Stimulated activated naive B cell treated with anti-CD40 and anti-IgM and Interleukin-4, amounts not matched to agents 10 μg/mL and 1 μg/mL and 100 μg/mL, for 72 hours (primary cell): ENCODE measurements at regions not wholly inside any gene's neighbourhood (a gene's known extent, or its start where the extent isn't known, plus 50 kb on each side); places are given as distances from the start of the nearest gene placed in this dataset.

Experiments used
- ATAC-seq, 2 donors: fragments of 150-1000 bp; cut with Tn5 transposase; replicated peaks; 2 replicates each; pipeline ENCODE4 v1.10.0; 2021; ENCODE audit warnings: moderate library complexity in 1 of 2
- DNase-seq: peaks from one replicate; pipeline ENCODE4 v3.0.0; 2021
- H3K27ac Mint-ChIP-seq: one replicate; pipeline ENCODE4 v1.8.0; 2022; ENCODE audit warnings: mild to moderate bottlenecking, mixed read lengths
- H3K27me3 Mint-ChIP-seq, 2 donors: one replicate each; pipeline ENCODE4 v1.8.0; 2022; ENCODE audit warnings: mixed read lengths in 2 of 2
- H3K36me3 Mint-ChIP-seq, 2 donors: one replicate each; pipeline ENCODE4 v1.8.0; 2022; ENCODE audit warnings: mixed read lengths in 2 of 2, mild to moderate bottlenecking in 1 of 2
- H3K4me1 Mint-ChIP-seq, 2 donors: one replicate each; pipeline ENCODE4 v1.8.0; 2022; ENCODE audit warnings: mixed read lengths in 2 of 2, mild to moderate bottlenecking in 1 of 2
- H3K4me3 Mint-ChIP-seq, 2 donors: one replicate each; pipeline ENCODE4 v1.8.0; 2022; ENCODE audit warnings: mild to moderate bottlenecking in 2 of 2, mixed read lengths in 2 of 2, moderate library complexity in 1 of 2
- H3K9me3 Mint-ChIP-seq, 2 donors: one replicate each; pipeline ENCODE4 v1.8.0; 2022; ENCODE audit warnings: mixed read lengths in 2 of 2, mild to moderate bottlenecking in 1 of 2

DNA sequence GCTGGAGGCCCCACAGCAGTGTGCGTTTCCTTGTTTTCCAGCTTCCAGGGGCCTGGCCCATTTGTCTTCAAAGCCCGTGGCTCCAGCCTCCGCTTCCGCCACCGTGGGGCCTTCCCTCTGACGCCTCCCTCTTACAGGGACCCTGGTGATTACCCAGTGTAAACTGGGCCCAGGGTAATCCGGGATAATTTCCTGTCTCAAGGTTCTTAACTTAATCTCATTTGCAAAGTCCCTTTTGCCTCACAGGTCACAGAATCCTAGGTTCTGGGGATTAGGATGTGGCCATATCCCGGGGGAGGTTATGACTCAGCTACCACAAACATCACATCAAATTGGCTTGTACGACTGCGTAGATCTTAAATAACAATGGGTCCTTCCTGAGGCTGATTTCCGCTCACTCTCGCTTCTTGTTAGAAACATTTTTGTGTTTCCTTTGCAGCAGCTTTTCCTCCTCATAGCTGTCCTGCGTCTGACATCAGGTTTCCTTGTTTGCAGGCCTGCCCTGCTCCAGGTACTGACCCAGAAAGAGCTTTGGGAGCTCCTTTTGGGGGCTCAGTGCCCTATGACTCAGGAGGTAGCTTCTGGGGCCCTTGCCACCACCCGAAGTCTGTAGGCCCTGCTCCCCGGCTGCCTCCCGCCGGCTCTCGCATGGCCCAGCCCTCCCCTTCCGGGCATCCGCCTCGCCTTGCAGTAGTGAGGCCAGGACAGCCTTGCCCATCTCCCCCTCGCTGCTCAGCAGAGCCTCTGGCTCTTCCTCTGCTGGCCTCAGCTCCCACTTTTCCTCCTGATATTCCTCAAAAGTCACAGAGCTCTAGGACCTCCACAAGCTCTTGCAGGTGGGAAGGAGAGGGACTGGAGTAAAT is 100.5 kb downstream of the ERMARD start:
- no peak overlapping the region for H3K27ac Mint-ChIP-seq
- peaks cover 4 to 22% of the 10 kb centered on the region in 2 donors for H3K27me3 Mint-ChIP-seq
- H3K4me3 Mint-ChIP-seq: no peak overlapping the region
- no peaks in the 10 kb centered on the region for H3K4me1 Mint-ChIP-seq
- no peaks in the 10 kb centered on the region for H3K36me3 Mint-ChIP-seq
- DNase-seq (no peak), ATAC-seq (no peak)
- H3K9me3 Mint-ChIP-seq: peaks cover 5 to 8% of the 10 kb centered on the region in 2 donors

DNA sequence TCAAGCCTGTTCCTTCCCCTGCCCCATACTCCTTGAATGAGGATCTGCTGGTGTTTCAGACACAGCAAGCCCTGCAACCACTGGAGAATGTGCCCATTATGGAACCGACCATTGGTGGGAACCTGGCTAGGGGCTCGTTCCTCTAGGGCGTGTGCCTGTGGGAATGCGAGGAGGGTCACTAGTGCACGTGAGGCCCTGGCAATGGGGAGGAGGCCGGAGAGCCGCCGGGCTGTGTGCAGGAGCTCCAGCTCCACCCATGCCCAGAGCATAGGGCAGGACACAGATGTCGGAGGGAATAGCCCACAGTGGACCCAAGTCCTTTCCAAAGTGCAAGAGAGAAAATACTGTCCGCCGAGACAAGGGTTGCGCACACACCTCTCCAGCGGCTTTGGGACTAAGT is 99.3 kb downstream of the ERMARD start:
- peaks cover 4 to 22% of the 10 kb centered on the region in 2 donors for H3K27me3 Mint-ChIP-seq
- DNase-seq (no peak), ATAC-seq (no peak)
- H3K9me3 Mint-ChIP-seq: peaks cover 5% of the 10 kb centered on the region in 2 donors
- no peaks in the 10 kb centered on the region for H3K4me1 Mint-ChIP-seq
- H3K4me3 Mint-ChIP-seq: no peak overlapping the region
- no peaks in the 10 kb centered on the region for H3K36me3 Mint-ChIP-seq
- no peak overlapping the region for H3K27ac Mint-ChIP-seq

DNA sequence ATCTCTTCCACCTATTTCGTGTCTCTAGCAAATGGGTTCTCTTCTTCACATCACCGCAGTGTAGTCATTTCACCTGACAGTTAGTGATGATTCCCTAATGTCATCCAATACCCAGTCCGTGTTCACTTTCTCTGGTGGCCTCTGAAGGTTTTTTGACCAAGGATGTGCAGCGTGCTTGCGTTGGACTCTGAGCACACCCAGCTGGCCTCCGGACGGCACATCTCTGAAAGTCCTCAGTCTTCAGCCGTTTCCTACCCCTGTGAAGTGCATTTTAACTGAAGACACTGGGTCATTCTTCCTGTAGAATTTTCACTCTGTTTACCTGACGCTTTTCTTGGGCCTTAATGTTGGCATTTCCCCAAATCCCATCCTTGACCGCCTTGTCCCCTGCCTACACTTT is 98.7 kb downstream of the ERMARD start:
- no peaks in the 10 kb centered on the region for H3K4me1 Mint-ChIP-seq
- no peak overlapping the region for H3K27ac Mint-ChIP-seq
- no peak overlapping the region for H3K4me3 Mint-ChIP-seq
- DNase-seq (no peak), ATAC-seq (no peak)
- H3K9me3 Mint-ChIP-seq: peaks cover 5% of the 10 kb centered on the region in 2 donors
- no peaks in the 10 kb centered on the region for H3K36me3 Mint-ChIP-seq
- H3K27me3 Mint-ChIP-seq: peaks cover 7 to 22% of the 10 kb centered on the region in 2 donors

DNA sequence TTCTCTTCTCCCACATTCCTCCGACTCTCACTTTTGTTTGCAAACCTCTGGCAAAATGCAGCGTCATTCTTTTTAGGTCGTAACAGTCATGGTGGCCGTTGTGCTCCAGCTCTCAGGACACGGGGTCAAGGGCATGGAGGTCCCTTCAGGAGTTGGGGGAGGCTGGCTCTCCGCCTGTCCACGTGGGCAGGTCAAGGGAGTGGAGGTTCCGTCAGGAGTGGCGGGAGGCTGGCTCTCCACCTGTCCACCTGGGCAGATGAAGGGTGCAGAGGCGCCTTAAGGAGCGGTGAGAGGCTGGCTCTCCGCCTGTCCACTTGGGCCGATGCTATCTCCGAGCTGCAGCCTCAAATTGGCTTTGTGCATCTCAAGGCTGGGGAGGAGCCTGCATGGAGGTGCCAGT is 98.0 kb downstream of the ERMARD start:
- DNase-seq (no peak), ATAC-seq (no peak)
- no peak overlapping the region for H3K4me3 Mint-ChIP-seq
- H3K27me3 Mint-ChIP-seq: peaks cover 9 to 22% of the 10 kb centered on the region in 2 donors
- no peak overlapping the region for H3K27ac Mint-ChIP-seq
- peaks cover under 1 to 2% of the 10 kb centered on the region in 2 donors for H3K4me1 Mint-ChIP-seq
- no peaks in the 10 kb centered on the region for H3K36me3 Mint-ChIP-seq
- H3K9me3 Mint-ChIP-seq: peaks cover 5% of the 10 kb centered on the region in 2 donors

DNA sequence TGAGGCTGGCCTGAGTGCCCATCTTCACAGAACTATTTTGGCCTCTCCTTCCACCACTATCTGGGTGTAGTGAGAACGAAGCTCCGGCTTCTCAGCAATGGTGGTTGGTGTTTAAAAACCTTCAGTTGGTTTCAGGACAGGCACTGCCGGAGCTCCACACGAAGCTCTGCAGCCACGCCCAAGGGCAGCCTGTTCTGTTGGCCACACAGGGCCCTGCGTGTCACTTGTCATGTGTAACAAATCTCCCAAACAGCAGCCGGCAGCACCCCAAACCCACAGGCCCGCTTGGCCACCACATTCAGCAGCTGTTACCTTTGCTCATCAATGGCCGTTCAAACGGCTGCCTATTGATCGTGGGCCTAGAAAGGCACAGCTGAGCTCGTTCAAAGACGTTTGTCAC is 97.5 kb downstream of the ERMARD start:
- Mint-ChIP-seq H3K27me3 (peaks cover 12 to 22% of the 10 kb centered on the region in 2 donors), H3K36me3 (no peaks in the 10 kb centered on the region), H3K4me3 (no peak overlapping the region), H3K4me1 (peaks cover 2 to 6% of the 10 kb centered on the region in 2 donors), H3K27ac (no peak overlapping the region), H3K9me3 (peaks cover 5% of the 10 kb centered on the region in 2 donors)
- DNase-seq: no peak
- ATAC-seq: no peak

DNA sequence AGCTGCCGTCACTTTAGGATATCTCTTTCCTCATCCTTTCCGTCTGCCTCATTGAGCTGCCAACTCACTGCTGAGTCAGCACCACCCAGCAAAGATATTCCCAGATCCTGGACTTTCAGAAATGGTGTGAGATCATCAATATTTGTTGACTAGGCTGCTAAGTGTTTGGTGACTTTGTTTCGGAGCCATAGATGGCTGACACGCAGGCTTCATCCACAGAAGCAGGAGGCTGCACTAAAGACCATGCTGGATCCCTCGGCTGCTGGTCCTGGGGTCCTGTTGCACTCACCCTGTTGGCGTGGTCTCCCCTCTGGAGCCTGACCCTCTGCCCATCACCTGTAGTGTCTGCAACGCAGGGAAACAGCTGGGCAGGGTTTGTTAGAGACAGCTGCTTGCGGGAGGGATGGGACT is 96.5 kb downstream of the ERMARD start:
- H3K27me3 Mint-ChIP-seq: peaks cover 14 to 22% of the 10 kb centered on the region in 2 donors
- ATAC-seq (no peak), DNase-seq (no peak)
- no peak overlapping the region for H3K4me3 Mint-ChIP-seq
- H3K4me1 Mint-ChIP-seq: peaks cover 2 to 8% of the 10 kb centered on the region in 2 donors
- H3K36me3 Mint-ChIP-seq: no peaks in the 10 kb centered on the region
- no peak overlapping the region for H3K27ac Mint-ChIP-seq
- H3K9me3 Mint-ChIP-seq: peaks cover 2 to 3% of the 10 kb centered on the region in 2 donors

DNA sequence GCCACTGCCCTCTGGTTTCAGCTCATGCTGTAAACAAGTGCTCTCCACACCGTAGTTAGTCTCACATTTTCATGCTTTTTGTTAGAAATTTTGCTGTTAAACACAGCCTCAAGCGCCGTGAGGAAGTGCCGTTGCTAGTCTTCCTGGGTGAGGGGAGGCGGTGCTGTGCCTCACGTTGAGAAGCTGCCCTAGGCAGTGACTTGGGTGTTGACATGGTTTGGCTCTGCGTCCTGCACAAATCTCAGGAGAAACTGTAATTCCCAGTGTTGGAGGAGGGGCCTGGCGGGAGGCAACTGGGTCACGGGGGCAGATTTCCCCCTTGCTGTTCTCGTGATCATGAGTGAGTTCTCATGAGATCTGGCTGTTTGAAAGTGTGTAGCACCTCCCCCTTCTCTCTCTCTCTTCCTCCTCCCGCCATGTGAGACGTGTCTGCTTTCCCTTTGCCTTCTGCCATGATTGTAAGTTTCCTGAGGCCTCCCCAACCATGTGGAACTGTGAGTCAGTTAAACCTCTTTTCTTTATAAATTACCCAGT is 95.8 kb downstream of the ERMARD start:
- ATAC-seq (no peak), DNase-seq (no peak)
- Mint-ChIP-seq H3K9me3 (peaks cover 0 to 2% of the 10 kb centered on the region in 2 donors), H3K4me3 (no peak overlapping the region), H3K36me3 (no peaks in the 10 kb centered on the region), H3K4me1 (peaks cover 2 to 8% of the 10 kb centered on the region in 2 donors), H3K27ac (no peak overlapping the region), H3K27me3 (peaks cover 18 to 22% of the 10 kb centered on the region in 2 donors)

DNA sequence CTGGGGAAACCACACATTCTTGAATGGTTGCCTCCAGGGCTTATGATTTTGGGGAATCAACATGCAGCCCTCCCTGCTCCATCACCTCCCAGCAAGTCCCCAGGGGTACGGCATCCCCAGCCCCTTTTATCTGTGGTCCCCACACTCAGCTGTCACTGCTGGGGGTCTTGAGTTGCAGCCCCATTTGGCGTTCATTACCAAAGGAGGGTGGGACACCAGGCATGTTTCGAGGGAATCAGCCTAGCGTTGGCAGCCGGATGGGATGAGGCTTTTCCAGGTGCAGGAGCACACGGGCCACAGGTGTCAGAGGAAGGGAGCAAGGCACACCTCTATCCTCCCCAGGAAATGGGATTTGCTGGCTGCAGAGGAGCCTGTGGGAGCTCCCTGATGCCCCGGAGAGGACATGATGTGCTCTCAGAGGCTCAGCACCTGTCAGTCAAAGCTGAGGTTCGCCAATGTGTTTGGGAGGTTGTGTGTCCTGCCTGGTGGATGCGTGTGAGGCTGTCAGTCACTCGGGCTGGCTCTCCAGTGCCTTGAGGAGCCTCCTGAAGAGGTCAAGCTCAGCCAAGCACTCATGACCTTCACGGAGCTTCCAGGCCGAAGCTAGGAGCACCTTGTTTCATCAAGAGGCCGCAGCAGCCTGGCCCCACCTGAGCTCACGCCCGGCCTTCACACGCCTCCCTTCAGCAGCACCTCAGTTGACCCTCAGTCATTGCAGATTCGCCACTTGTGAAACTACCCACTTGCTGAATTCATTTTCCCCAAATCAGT is 95.0 kb downstream of the ERMARD start:
- no peak for DNase-seq
- Mint-ChIP-seq H3K4me3 (no peak overlapping the region), H3K27ac (no peak overlapping the region), H3K36me3 (no peaks in the 10 kb centered on the region), H3K27me3 (peaks cover 19 to 22% of the 10 kb centered on the region in 2 donors), H3K9me3 (peaks cover 0 to 2% of the 10 kb centered on the region in 2 donors), H3K4me1 (peaks cover 2 to 8% of the 10 kb centered on the region in 2 donors)
- ATAC-seq: no peak

DNA sequence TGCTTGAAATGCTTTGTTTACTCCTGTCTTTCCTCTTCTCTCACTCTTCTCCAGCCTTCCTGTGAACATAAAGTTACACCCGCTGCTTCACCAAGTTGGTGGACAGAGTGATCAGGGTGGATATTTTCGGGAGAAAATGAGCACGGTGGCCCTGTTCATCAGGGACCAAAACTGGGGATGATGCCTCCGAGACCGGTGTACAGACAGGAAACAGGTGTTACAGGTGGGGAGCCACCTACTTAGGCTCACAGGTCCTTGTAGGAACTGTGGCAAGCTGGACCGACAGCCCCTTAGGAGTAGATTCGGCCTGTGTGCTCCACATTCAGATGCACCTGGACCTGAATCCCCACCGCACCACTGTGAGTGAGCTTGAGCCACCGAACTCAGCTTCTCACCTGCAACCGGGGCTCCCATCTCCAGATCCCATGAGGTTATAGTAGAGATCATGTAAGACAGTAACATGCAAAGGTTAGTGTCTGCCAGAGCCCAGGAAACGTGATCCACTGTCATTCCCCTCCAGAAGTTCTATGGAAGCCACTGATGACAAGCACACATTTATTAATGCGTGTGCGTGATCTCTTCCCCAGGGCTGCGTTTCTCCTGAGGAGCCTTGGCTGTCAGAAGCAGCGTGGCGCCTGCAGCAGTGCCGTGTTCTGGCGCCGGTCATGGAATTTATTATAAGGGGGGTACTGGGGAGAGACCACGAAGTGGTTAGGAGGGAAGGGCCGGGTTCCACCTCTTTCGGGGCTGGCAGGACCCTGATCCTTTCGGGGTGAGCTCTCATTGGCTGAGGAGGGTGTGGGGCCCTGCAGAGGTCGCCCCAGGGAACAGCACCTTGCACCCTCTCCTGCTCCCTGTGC is 94.2 kb downstream of the ERMARD start:
- no peak overlapping the region for H3K27ac Mint-ChIP-seq
- peaks cover under 1 to 2% of the 10 kb centered on the region in 2 donors for H3K9me3 Mint-ChIP-seq
- H3K4me1 Mint-ChIP-seq: peaks cover 2 to 8% of the 10 kb centered on the region in 2 donors
- H3K27me3 Mint-ChIP-seq: peaks cover 19 to 22% of the 10 kb centered on the region in 2 donors
- ATAC-seq (no peak), DNase-seq (no peak)
- H3K4me3 Mint-ChIP-seq: no peak overlapping the region
- no peaks in the 10 kb centered on the region for H3K36me3 Mint-ChIP-seq

DNA sequence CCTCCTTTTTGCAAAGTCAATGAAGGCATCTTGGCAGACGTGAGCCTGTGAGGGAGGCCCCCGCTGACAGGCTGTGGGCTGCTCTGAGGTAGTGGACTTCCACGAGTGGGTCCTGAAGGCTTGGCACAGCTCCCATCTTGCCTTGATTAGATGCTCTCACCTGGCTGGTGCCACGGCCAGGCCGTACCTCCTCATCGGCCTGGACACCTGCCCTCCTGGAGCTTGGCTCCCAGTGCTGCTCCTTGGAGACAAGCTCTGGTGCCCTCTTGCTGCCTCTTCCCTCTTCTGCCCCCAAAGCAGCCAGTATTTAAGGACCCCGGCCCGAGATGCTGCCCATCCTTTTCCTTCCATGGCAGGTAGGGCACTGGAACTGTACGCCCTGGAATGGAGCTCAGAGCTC is 93.5 kb downstream of the ERMARD start:
- no peak for ATAC-seq
- no peak overlapping the region for H3K4me3 Mint-ChIP-seq
- peaks cover 18 to 23% of the 10 kb centered on the region in 2 donors for H3K27me3 Mint-ChIP-seq
- no peak overlapping the region for H3K27ac Mint-ChIP-seq
- peaks cover 4 to 5% of the 10 kb centered on the region in 2 donors for H3K9me3 Mint-ChIP-seq
- peaks cover 6 to 8% of the 10 kb centered on the region in 2 donors for H3K4me1 Mint-ChIP-seq
- no peak for DNase-seq
- H3K36me3 Mint-ChIP-seq: peaks cover 0 to 4% of the 10 kb centered on the region in 2 donors

DNA sequence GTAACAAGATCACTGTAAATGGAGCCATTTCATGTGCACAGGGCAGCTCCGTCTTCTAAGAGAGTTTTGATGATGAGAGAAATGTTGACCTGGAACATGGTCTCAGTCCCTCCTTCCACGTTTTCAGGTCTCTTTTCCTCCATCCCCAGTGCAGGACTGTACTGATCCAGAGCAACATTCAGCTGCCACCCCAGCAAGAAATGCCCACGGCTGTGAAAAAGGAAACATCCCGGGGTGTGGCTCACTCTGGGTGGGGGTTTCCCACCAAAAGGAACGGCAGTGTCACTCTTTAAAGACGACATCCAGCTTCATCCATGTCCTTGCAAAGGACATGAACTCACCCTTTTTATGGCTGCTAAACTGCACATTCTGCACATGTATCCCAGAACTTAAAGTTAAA is 92.6 kb downstream of the ERMARD start:
- ATAC-seq: no peak
- Mint-ChIP-seq H3K36me3 (peaks cover 0 to 4% of the 10 kb centered on the region in 2 donors), H3K27me3 (peaks cover 8 to 19% of the 10 kb centered on the region in 2 donors), H3K27ac (no peak overlapping the region), H3K9me3 (peaks cover 4 to 5% of the 10 kb centered on the region in 2 donors), H3K4me3 (no peak overlapping the region), H3K4me1 (peaks cover 6 to 8% of the 10 kb centered on the region in 2 donors)
- no peak for DNase-seq

DNA sequence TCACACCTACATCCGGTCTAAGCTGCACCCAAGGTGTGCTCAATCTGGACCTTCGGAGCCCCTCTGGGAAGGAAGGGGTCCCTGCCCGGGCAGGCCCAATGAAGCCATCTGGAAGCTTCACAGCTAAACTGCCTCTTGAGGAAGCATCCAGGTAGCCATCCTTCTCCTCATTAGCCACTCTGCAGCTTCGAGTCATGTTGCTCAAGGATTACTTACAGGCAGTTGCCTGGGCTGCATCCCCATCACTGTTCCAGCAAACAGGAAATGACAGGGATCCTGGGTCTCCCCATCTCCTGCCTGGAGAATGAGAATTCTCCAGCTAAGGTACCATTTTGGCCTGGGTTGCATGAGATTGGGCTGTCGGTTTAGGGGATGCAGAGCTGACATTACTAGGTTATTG is 91.7 kb downstream of the ERMARD start:
- DNase-seq (no peak), ATAC-seq (no peak)
- Mint-ChIP-seq H3K4me3 (no peak overlapping the region), H3K27ac (no peak overlapping the region), H3K27me3 (peaks cover 8 to 22% of the 10 kb centered on the region in 2 donors), H3K9me3 (peaks cover 4 to 5% of the 10 kb centered on the region in 2 donors), H3K4me1 (peaks cover 9 to 11% of the 10 kb centered on the region in 2 donors), H3K36me3 (peaks cover 0 to 4% of the 10 kb centered on the region in 2 donors)

DNA sequence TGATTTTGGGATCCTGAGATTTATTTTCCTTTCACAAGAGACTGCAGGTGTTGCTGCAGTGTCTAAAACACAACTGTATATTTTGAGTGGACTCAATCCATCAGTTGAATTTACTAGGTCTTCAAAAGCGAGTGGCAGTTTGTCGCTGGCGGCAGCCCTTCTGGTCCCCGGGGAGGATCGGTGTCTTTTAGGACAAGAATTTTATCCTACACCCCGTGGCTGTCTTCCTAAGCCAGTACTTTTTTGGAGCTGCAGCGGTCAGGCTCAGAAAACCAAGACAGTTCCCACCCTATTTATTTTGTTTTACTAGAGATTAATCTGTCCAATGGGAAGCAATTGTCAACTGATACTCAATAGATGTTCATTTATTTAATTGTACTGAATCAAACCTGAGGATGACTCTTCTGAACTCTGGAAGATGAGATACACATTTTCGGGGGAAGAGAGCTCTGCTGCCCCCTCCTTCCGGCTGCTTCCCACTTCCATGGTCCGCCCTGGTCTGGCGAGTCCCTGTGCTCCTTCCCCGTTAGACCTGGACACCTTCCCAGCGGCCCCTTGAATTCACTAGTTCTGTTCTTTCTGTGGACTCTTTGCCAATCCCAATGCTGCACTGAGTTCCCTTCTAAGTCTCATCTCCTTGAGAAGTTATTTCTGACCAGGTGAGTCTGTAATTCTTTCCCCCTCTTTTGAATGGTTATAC is 90.6 kb downstream of the ERMARD start:
- Mint-ChIP-seq H3K27me3 (peaks cover 1 to 23% of the 10 kb centered on the region in 2 donors), H3K4me1 (peaks cover 10 to 13% of the 10 kb centered on the region in 2 donors), H3K36me3 (peaks cover 0 to 4% of the 10 kb centered on the region in 2 donors), H3K4me3 (no peak overlapping the region), H3K27ac (no peak overlapping the region), H3K9me3 (peaks cover 3 to 5% of the 10 kb centered on the region in 2 donors)
- ATAC-seq (no peak), DNase-seq (no peak)
